OCI-LY3 (cell line): ENCODE measurements at regions not wholly inside any gene's neighbourhood (a gene's known extent, or its start where the extent isn't known, plus 50 kb on each side); places are given as distances from the start of the nearest gene placed in this dataset.

Experiments
- H2AFZ ChIP-seq: fragments of 200-600, 300-600 bp; shearing (Covaris generic); 2 replicates; pipeline ENCODE4 v1.6.0; 2014; ENCODE audit warnings: antibody characterized with exemption, low read depth, low read length
- H3K27ac ChIP-seq: fragments of 200-600, 300-600 bp; sonication (generic); 2 replicates; pipeline ENCODE4 v1.5.1; 2014; ENCODE audit warnings: mild to moderate bottlenecking, low read length, moderate library complexity, mixed read lengths
- H3K27me3 ChIP-seq: fragments of 200-600, 300-600 bp; sonication (generic); 2 replicates; pipeline ENCODE4 v1.6.1; 2014; ENCODE audit warnings: low read depth, low read length, mixed read lengths
- H3K36me3 ChIP-seq: fragments of 200-600, 300-600 bp; sonication (generic); replicated peaks from 2 replicates; pipeline ENCODE3; 2014; ENCODE audit warnings: low read depth, low read length, mixed read lengths
- H3K4me1 ChIP-seq: fragments of 300-600, 200-600 bp; sonication (generic); 2 replicates; pipeline ENCODE4 v1.6.1; 2014; ENCODE audit warnings: low read length, mixed read lengths
- H3K4me2 ChIP-seq: fragments of 200-600, 300-600 bp; sonication (generic); 2 replicates; pipeline ENCODE4 v1.6.1; 2014; ENCODE audit warnings: low read length, mixed read lengths
- H3K4me3 ChIP-seq: fragments of 300-600, 200-600 bp; sonication (generic); 2 replicates; pipeline ENCODE4 v1.5.1; 2014; ENCODE audit warnings: antibody characterized with exemption, mild to moderate bottlenecking, low read length, moderate library complexity
- H3K79me2 ChIP-seq: fragments of 300-600, 200-600 bp; shearing (Covaris generic); 2 replicates; pipeline ENCODE4 v1.6.1; 2014; ENCODE audit warnings: mild to moderate bottlenecking, low read length, mixed read lengths
- H3K9ac ChIP-seq: fragments of 300-600, 200-600 bp; shearing (Covaris generic); 2 replicates; pipeline ENCODE4 v1.6.0; 2014; ENCODE audit warnings: mild to moderate bottlenecking, low read length, moderate library complexity
- H3K9me3 ChIP-seq: fragments of 200-600, 300-600 bp; shearing (Covaris generic); 2 replicates; pipeline ENCODE4 v1.6.1; 2014; ENCODE audit warnings: low read length, mixed read lengths; ENCODE audit not compliant: insufficient read depth
- H4K20me1 ChIP-seq: fragments of 200-600, 300-600 bp; sonication (generic); 2 replicates; pipeline ENCODE4 v1.6.1; 2016; ENCODE audit warnings: low read length, mixed read lengths; ENCODE audit not compliant: insufficient read depth
- EZH2phosphoT487 ChIP-seq: fragments of 200-600 bp; shearing (Covaris generic); IDR thresholded peaks from 2 replicates; pipeline ENCODE4 v1.6.1; 2018; ENCODE audit warnings: antibody characterized with exemption, mixed run types, low read depth
- TF ChIP-seq, protein P1 (sequence below): fragments of 200-600, 300-600 bp; sonication (generic); IDR thresholded peaks from 2 replicates; pipeline ENCODE4 v1.5.1; 2014; ENCODE audit warnings: antibody characterized with exemption, low read length, low read depth

DNA sequence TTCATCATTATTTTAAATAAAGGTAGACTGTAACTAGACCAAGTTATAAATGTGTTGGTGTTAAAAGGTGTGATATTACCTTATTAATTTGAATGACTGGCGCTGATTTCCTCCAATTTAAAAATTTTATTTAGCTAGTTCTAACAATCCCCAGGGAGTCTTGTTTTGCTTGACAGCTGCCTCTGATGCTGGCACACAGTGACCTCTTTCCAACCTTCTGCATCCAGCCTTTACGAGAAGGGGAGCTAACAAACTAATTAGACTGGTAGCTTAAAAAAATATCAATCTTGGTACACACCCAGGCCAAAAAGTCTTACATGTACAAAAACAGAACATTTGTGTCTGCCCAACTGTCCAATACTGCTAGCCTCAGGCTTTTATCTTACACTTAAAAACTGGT lies 51.8 kb upstream of the ENPEP start:
- Histone ChIP-seq H3K79me2 (no peaks in the 10 kb centered on the region), H2AFZ (no peak overlapping the region), H3K9ac (no peak overlapping the region), H4K20me1 (no peaks in the 10 kb centered on the region), H3K4me3 (no peak overlapping the region), H3K27ac (no peak overlapping the region), H3K4me1 (no peaks in the 10 kb centered on the region), H3K36me3 (no peaks in the 10 kb centered on the region), H3K9me3 (no peaks in the 10 kb centered on the region), H3K27me3 (0 out of 2 replicates have a peak, but pooled peaks cover 4% of the 10 kb centered on the region), H3K4me2 (no peak overlapping the region)
- TF ChIP-seq, protein P1, sequence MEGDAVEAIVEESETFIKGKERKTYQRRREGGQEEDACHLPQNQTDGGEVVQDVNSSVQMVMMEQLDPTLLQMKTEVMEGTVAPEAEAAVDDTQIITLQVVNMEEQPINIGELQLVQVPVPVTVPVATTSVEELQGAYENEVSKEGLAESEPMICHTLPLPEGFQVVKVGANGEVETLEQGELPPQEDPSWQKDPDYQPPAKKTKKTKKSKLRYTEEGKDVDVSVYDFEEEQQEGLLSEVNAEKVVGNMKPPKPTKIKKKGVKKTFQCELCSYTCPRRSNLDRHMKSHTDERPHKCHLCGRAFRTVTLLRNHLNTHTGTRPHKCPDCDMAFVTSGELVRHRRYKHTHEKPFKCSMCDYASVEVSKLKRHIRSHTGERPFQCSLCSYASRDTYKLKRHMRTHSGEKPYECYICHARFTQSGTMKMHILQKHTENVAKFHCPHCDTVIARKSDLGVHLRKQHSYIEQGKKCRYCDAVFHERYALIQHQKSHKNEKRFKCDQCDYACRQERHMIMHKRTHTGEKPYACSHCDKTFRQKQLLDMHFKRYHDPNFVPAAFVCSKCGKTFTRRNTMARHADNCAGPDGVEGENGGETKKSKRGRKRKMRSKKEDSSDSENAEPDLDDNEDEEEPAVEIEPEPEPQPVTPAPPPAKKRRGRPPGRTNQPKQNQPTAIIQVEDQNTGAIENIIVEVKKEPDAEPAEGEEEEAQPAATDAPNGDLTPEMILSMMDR = no peak
- no peak for TF ChIP-seq EZH2phosphoT487

DNA sequence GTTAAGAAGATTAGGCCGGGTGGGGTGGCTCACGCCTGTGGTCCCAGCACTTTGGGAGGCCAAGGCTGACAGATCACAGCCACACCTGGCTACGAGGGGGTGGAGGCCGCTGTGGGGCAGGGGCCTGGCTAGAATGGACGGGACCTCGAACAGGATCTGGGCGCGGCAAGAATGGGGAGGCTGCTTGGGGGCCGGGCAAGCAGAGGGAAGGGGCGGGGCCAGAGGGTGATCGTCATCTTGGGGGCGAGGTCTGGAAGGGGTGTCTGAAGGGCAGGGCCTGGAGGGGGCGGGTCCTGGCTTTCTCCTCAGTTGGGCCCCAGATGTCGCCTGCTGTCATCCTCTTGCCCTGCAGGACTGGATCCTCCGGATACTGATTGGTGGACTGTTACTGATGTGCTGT lies 57.3 kb upstream of the ENPEP start:
- Histone ChIP-seq H2AFZ (no peak overlapping the region), H3K4me2 (no peak overlapping the region), H3K36me3 (no peaks in the 10 kb centered on the region), H3K4me3 (no peak overlapping the region), H3K27ac (no peak overlapping the region), H3K79me2 (no peaks in the 10 kb centered on the region), H3K9ac (no peak overlapping the region), H4K20me1 (no peaks in the 10 kb centered on the region), H3K27me3 (0 out of 2 replicates have a peak, but pooled peaks cover 4% of the 10 kb centered on the region), H3K9me3 (no peaks in the 10 kb centered on the region), H3K4me1 (no peaks in the 10 kb centered on the region)
- TF ChIP-seq EZH2phosphoT487 = no peak
- TF ChIP-seq, protein P1 = no peak

DNA sequence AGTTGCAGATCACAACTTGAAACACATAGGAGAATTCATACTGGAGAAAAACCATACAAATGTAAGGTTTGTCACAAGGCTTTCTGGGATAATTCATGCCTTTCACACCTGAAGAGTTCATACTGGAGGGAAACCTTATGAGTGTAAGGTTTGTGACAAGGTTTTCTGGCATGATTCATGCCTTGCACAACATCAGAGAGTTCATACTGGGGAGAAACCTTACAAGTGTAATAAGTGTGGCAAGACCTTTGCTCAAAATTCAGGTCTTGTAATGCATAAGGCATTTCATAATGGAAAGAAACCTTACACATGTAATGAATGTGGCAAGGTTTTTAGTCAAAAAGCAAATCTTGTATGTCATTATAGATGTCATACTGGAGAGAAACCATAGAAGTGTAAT lies 58.8 kb upstream of the ENPEP start:
- TF ChIP-seq, protein P1 = no peak
- no peak for TF ChIP-seq EZH2phosphoT487
- H3K4me2 ChIP-seq = no peak overlapping the region

DNA sequence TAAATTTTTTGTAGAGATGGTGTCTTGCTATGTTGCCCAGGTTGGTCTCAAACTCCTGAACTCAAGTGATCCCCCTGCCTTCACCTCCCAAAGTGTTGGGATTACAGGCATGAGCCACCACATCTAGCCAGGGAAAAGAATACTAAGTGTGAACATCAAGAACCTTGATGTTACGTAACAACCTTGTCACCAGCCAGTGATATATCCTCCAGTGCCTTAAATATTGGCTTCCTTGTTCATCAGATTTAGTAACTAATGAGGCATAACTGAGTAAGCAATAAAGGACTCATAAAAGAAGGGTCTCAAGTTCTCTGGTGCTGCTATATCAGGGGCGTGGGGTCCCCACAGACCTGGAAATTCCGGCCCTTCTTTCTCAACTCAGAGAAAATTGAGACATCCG lies 60.5 kb upstream of the ENPEP start:
- no peak overlapping the region for H2AFZ ChIP-seq
- H4K20me1 ChIP-seq = no peaks in the 10 kb centered on the region
- no peaks in the 10 kb centered on the region for H3K27me3 ChIP-seq
- no peak overlapping the region for H3K9ac ChIP-seq
- no peaks in the 10 kb centered on the region for H3K4me1 ChIP-seq
- no peaks in the 10 kb centered on the region for H3K9me3 ChIP-seq
- no peaks in the 10 kb centered on the region for H3K36me3 ChIP-seq
- H3K27ac ChIP-seq = no peak overlapping the region
- no peaks in the 10 kb centered on the region for H3K79me2 ChIP-seq
- TF ChIP-seq, protein P1 = no peak
- H3K4me2 ChIP-seq = no peak overlapping the region
- H3K4me3 ChIP-seq = no peak overlapping the region

More for the DNA sequence above, 58.8 kb upstream of the ENPEP start:
- Histone ChIP-seq H3K9ac (no peak overlapping the region), H3K27me3 (no peaks in the 10 kb centered on the region), H3K27ac (no peak overlapping the region), H3K4me3 (no peak overlapping the region), H3K36me3 (no peaks in the 10 kb centered on the region), H4K20me1 (no peaks in the 10 kb centered on the region), H3K9me3 (no peaks in the 10 kb centered on the region), H2AFZ (no peak overlapping the region), H3K4me1 (no peaks in the 10 kb centered on the region), H3K79me2 (no peaks in the 10 kb centered on the region)
